Rectal smooth muscle tissue (tissue), 1 donor: ENCODE measurements at regions not wholly inside any gene's neighbourhood (a gene's known extent, or its start where the extent isn't known, plus 50 kb on each side); places are given as distances from the start of the nearest gene placed in this dataset.
"Not testable (repeated sequence)": the region's sequence is repeated elsewhere in the genome, so short reads cannot be mapped to it uniquely, and the experiment has no call there.

ENCODE experiments used
- H3K27ac ChIP-seq: one replicate; pipeline ENCODE4 v1.7.0; 2013; ENCODE audit warnings: low read depth, low read length, inconsistent platforms
- H3K27me3 ChIP-seq: one replicate; pipeline ENCODE4 v1.7.0; 2013; ENCODE audit warnings: low read length; ENCODE audit not compliant: control insufficient read depth, insufficient read depth
- H3K36me3 ChIP-seq: one replicate; pipeline ENCODE4 v1.7.0; 2013; ENCODE audit warnings: low read length; ENCODE audit not compliant: control insufficient read depth, insufficient read depth
- H3K4me1 ChIP-seq: one replicate; pipeline ENCODE4 v1.7.0; 2013; ENCODE audit warnings: low read length; ENCODE audit not compliant: control insufficient read depth, insufficient read depth
- H3K4me3 ChIP-seq: one replicate; pipeline ENCODE4 v1.7.0; 2013; ENCODE audit warnings: low read length
- H3K9ac ChIP-seq: one replicate; pipeline ENCODE4 v1.7.0; 2013; ENCODE audit warnings: low read length

GRCh38 chr2:7618031-7618430, 700.8 kb downstream of the RNF144A start:
- Histone ChIP-seq H3K36me3 (no peaks in the 10 kb centered on the region), H3K27me3 (no peaks in the 10 kb centered on the region), H3K27ac (no peak overlapping the region), H3K9ac (no peak overlapping the region), H3K4me3 (no peak overlapping the region), H3K4me1 (no peaks in the 10 kb centered on the region)

- no peak overlapping the region for H3K9ac ChIP-seq
- H3K4me1 ChIP-seq: no peaks in the 10 kb centered on the region
- H3K36me3 ChIP-seq: no peaks in the 10 kb centered on the region
- H3K27ac ChIP-seq: no peak overlapping the region
- H3K4me3 ChIP-seq: no peak overlapping the region
- H3K27me3 ChIP-seq: no peaks in the 10 kb centered on the region
Observed at GRCh38 chr2:7619203-7619970, 702.2 kb downstream of the RNF144A start.

GRCh38 chr2:7620255-7620654, 703.0 kb downstream of the RNF144A start:
- no peaks in the 10 kb centered on the region for H3K27me3 ChIP-seq
- H3K4me3 ChIP-seq: no peak overlapping the region
- no peak overlapping the region for H3K9ac ChIP-seq
- H3K27ac ChIP-seq: no peak overlapping the region
- H3K36me3 ChIP-seq: no peaks in the 10 kb centered on the region
- no peaks in the 10 kb centered on the region for H3K4me1 ChIP-seq

- Histone ChIP-seq H3K27ac (no peak overlapping the region), H3K4me3 (no peak overlapping the region), H3K27me3 (no peaks in the 10 kb centered on the region), H3K36me3 (no peaks in the 10 kb centered on the region), H3K9ac (no peak overlapping the region), H3K4me1 (no peaks in the 10 kb centered on the region)
Observed at GRCh38 chr2:7621018-7621814, 704.0 kb downstream of the RNF144A start.

- Histone ChIP-seq H3K4me3 (no peak overlapping the region), H3K27me3 (no peaks in the 10 kb centered on the region), H3K36me3 (no peaks in the 10 kb centered on the region), H3K27ac (no peak overlapping the region), H3K9ac (no peak overlapping the region), H3K4me1 (no peaks in the 10 kb centered on the region)
Observed at GRCh38 chr2:7625392-7626138, 708.4 kb downstream of the RNF144A start.

GRCh38 chr2:7626139-7626537, 708.9 kb downstream of the RNF144A start:
- H3K36me3 ChIP-seq: no peaks in the 10 kb centered on the region
- H3K4me1 ChIP-seq: no peaks in the 10 kb centered on the region
- no peak overlapping the region for H3K27ac ChIP-seq
- no peak overlapping the region for H3K4me3 ChIP-seq
- no peaks in the 10 kb centered on the region for H3K27me3 ChIP-seq
- no peak overlapping the region for H3K9ac ChIP-seq

- Histone ChIP-seq H3K9ac (no peak overlapping the region), H3K27me3 (no peaks in the 10 kb centered on the region), H3K27ac (no peak overlapping the region), H3K4me3 (no peak overlapping the region), H3K36me3 (no peaks in the 10 kb centered on the region), H3K4me1 (no peaks in the 10 kb centered on the region)
Observed at GRCh38 chr2:7627583-7627982, 710.4 kb downstream of the RNF144A start.

- Histone ChIP-seq H3K27ac (no peak overlapping the region), H3K36me3 (no peaks in the 10 kb centered on the region), H3K9ac (no peak overlapping the region), H3K27me3 (no peaks in the 10 kb centered on the region), H3K4me3 (no peak overlapping the region), H3K4me1 (no peaks in the 10 kb centered on the region)
Observed at GRCh38 chr2:7632420-7632819, 715.2 kb downstream of the RNF144A start.

GRCh38 chr2:7633566-7634153, 716.4 kb downstream of the RNF144A start:
- no peaks in the 10 kb centered on the region for H3K4me1 ChIP-seq
- H3K4me3 ChIP-seq: no peak overlapping the region
- no peak overlapping the region for H3K27ac ChIP-seq
- no peaks in the 10 kb centered on the region for H3K27me3 ChIP-seq
- no peak overlapping the region for H3K9ac ChIP-seq
- no peaks in the 10 kb centered on the region for H3K36me3 ChIP-seq

GRCh38 chr2:7634409-7634808, 717.2 kb downstream of the RNF144A start:
- H3K27ac ChIP-seq: no peak overlapping the region

GRCh38 chr2:7639476-7639875, 722.3 kb downstream of the RNF144A start:
- Histone ChIP-seq H3K4me3 (no peak overlapping the region), H3K9ac (no peak overlapping the region), H3K36me3 (no peaks in the 10 kb centered on the region), H3K27ac (no peak overlapping the region), H3K4me1 (no peaks in the 10 kb centered on the region), H3K27me3 (no peaks in the 10 kb centered on the region)

More at GRCh38 chr2:7634409-7634808, 717.2 kb downstream of the RNF144A start:
- Histone ChIP-seq H3K27me3 (no peaks in the 10 kb centered on the region), H3K4me1 (no peaks in the 10 kb centered on the region), H3K36me3 (no peaks in the 10 kb centered on the region), H3K4me3 (no peak overlapping the region), H3K9ac (no peak overlapping the region)

GRCh38 chr2:7641272-7641671, 724.1 kb downstream of the RNF144A start:
- H3K9ac ChIP-seq, H3K4me3 ChIP-seq, H3K27ac ChIP-seq, H3K4me1 ChIP-seq, H3K36me3 ChIP-seq, H3K27me3 ChIP-seq: not testable (repeated sequence)
